Nucleus accumbens (tissue), 56 donors: ENCODE measurements at regions not wholly inside any gene's neighbourhood (a gene's known extent, or its start where the extent isn't known, plus 50 kb on each side); places are given as distances from the start of the nearest gene placed in this dataset.
"Not testable (repeated sequence)": the region's sequence is repeated elsewhere in the genome, so short reads cannot be mapped to it uniquely, and the experiment has no call there.

Source experiments
- DNase-seq, 56 donors: peaks; one replicate each; lab custom pipeline; 2025; lab: John Stamatoyannopoulos, UW

DNA sequence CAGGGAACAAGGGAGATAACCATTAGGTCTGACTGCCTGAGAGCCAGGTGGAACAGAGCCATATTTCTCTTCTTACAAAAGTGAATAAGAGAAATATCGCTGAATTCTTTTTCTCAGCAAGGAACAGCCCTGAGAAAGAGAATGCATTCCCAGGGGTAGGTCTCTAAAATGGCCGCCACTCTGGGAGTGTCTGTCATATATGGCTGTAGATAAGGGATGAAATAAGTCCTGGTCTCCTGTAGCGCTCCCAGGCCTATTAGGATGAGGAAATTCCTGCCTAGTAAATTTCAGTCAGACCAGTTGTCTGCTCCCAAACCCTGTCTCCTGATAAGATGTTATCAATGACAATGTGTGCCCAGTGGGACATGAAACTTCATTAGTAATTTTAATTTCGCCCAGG, 1236.4 kb upstream of the CNTN5 start:
- DNase-seq = not testable (repeated sequence)

DNA sequence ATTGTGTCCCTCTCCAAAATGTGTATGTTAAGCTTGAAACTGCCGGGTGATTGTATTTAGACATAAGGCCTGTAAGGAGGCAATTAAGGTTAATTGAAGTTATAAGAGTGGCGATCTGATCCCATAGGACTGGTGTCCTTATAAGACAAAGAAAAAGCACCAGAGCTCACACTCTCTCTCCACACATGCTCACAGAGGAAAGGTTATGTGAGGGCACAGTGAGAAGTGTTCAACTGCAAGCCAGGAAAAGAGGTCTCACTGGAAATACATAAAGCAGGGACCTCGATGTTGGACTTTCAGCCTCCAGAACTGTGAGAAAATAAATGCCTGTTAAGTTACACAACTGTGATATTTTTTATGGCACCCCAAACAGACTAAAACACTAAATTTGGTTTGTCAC, 1233.8 kb upstream of the CNTN5 start:
- DNase-seq = no peak

DNA sequence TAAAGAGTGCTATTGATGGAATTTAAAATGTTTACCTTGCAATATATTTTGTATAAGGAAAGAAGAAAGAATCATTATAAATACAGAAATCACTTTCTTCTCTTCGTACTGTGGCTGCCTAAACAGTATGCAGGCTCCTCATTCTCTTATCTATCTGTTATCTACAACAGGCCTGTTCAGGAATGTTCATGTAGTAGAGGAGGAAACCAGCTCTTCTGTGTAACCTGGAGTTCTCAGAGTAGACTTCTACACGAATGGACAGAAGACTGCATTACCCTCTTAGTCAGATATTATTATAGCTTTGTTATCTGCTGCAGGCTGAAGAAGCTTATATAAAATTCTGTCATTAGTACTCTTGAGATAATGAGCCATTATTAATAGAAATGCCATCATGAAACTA, 1225.9 kb upstream of the CNTN5 start:
- DNase-seq = no peak

DNA sequence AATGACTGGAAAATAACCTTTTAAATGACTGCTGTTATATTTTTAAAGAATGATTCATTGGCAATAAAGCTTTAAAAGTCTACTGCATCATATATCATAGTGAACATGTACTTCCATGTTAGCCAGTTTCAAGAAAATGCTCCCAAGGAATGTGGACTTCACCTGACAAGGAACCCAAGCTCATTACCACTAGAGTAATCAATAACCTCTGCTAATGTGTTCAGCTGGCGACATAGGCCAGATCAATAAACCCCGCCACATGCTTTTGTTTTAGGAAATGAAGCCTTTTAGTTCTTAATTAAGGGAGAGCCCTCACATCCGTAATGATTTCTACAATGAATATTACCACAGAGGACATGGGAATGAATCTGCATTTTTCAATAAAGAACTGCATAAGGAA, 1219.9 kb upstream of the CNTN5 start:
- DNase-seq = no peak

DNA sequence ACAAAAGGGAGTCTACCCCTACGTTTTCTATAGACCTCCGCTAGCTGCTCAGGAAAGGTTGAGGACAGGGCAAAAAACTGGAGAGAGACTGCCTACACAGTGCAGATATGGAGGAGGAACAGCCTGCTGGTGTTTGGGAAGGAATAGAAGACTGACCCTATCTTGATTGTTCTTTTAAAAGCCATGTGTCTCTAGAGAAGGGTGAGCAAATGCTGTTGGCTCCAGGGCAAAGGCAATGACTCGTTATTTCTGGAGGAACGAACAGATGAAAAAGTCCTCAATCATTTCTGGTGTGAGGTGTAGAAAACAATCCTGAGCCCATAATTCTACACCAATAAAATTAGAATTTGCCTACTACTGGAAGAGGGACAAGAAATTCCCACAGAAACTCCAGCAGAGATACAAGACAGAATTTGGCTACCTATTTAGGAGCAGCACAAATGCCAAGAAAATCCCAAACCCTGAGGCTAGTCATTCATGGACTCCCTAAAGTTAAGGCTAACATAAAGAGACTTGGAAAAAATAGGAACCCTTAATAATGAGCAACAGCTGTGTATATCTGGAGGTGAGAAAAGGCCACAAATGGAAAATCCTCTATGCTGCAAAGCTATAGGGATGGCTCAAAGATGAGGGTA, 1206.3 kb upstream of the CNTN5 start:
- DNase-seq = no peak

DNA sequence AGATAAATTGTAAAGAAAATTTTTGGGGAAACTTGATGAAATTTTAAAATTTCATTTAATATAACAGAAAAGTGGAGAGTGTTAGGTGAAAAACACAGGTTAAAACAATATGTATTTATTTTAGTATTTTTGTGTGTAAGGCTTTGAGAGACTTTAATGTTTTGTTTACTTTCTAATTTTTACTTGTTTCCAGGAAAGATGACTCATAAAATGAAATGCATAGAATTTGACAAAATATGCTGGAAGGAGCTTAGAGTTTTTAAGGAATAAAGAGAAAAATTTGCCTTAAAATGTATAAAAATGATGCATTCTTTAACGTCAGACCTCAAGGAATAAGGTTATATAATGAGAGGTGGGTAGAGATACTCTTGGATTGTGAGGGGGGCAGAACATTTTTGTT, 1205.1 kb upstream of the CNTN5 start:
- no peak for DNase-seq

DNA sequence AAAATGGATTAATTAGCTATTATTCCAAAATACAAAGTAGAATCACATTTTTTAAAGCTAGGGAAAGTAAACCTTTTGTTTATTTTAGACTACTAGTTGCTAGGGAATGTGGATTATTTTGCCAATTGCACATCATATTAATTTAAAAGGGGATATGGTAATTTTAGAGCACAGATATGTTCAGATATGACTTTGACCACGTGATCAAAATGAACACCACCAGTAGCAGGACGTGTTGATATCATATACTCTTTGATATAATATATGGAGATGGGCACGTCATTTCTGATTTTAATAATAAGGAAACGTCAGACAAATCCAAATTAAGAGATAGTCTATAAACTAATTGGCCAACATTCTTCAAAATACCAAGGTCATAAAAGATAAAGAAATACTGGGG, 1188.3 kb upstream of the CNTN5 start:
- no peak for DNase-seq

DNA sequence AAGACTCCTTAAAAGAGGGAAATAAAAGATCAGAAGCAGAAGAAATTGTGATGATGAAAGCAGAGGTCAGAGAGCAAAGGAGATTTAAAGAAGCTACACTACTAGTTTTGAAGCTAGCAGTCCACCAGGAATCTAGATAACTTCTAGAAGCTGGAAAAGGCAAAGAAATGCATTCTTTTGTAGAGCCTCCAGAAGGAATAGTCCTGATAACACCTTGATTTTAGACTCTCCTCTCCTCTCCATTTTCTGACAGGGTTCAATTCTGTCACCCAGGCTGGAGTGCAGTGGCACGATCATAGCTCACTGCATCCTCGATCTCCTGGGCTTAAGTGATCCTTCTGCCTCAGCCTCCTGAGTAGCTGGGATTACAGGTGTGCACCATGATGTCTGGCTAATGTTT, 1187.3 kb upstream of the CNTN5 start:
- no peak for DNase-seq

DNA sequence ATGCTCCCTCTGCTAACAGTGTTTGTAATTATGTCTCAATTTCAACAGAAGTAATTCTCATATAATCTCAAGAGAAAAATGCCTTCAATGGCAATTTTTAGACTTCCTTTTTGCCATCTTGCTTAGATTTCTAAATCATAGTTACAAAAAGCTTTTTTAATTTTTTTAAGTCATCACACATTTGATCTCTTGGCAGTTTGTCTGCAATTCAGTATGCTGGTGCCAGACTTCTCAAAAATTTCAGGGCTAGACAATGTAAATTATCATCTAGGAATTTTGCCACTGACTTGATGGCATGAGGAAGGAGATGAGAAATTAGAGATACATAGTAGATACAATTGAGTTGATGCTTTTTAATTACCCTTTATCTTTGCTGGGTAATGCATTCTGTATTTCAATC, 1176.7 kb upstream of the CNTN5 start:
- DNase-seq = no peak

DNA sequence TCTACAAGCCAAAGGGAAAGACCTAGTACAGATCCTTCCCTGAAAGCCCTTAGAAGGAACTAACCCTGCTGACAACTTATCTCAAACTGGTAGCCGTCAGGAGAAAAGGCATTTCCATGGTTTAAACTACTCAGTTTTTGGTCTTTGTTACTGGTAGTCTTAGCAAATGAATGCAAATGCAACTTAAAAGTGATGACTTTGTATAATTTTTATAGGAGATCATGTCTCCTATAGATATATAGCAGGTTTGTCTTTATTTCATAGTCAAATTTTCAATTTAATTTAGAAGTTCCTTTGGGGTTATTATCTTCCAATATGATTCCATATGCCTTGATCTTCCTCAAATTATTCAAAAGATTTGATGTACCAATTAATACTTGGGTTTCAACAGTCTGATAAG, 1173.0 kb upstream of the CNTN5 start:
- no peak for DNase-seq

DNA sequence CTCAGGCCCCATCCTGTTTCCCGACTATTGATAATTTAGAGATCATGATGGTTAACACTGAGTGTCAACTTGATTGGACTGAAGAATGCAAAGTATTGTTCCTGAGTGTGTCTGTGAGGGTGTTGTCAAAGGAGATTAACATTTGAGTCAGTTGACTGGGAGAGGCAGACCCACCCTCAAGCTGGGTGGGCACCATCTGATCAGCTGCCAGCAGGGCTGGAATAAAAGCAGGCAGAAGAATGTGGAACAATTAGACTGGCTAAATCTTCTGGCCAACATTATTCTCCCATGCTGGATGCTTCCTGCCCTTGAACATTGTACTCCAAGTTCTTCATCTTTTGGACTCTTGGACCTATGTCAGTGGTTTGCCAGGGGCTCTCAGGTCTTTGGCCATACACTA, 1170.0 kb upstream of the CNTN5 start:
- no peak for DNase-seq

DNA sequence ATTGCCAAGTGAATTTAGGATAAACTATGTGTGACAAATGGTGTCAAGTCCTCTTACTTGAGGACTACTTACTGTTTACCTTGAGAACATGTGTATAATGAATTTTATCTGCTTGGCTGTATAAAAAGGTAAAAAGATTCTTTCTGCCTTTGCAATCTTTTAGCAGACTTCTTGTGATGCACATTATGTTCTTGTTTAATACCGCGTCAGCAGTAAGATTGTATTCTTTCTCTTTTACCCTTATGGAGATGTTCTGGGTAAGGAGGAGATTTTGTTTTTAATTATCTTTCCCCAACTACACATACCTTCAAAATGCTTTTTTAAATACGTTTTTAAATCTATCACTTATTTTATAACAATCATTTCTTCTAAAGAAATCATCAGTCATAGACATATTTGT, 1166.4 kb upstream of the CNTN5 start:
- DNase-seq = no peak

DNA sequence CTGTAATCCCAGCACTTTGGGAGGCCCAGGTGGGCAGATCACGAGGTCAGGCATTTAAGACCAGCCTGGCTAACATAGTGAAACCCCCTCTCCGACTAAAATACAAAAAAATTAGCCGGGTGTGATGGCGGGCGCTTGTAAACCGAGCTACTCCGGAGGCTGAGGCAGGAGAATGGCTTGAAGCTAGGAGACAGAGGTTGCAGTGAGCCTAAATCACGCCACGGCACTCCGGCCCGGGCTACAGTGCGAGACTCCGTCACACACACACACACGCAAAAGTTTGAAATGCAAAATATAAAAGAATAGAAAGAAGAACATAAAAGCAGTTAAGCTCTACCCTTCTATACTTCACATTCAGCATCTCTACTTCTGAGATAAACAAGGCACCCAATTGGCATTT, 1165.9 kb upstream of the CNTN5 start:
- no peak for DNase-seq

DNA sequence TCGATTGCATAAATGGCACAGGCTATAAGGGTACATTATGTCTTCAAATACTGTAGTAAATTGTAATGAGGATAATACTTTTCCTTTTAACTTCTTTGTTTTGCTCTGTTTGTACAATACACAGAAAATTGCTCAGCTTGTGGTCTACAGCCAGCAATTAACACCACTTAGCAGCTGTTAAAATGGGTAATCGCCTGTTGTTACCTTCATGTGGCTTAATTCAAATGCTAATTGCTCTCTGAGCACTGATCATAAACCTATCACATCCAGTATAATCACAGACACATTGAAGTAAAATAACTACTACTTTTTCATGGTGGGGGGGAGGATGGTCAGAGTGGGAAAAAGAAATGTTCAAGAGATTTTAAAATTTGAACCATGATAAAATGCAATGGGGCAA, 1164.1 kb upstream of the CNTN5 start:
- DNase-seq = no peak

DNA sequence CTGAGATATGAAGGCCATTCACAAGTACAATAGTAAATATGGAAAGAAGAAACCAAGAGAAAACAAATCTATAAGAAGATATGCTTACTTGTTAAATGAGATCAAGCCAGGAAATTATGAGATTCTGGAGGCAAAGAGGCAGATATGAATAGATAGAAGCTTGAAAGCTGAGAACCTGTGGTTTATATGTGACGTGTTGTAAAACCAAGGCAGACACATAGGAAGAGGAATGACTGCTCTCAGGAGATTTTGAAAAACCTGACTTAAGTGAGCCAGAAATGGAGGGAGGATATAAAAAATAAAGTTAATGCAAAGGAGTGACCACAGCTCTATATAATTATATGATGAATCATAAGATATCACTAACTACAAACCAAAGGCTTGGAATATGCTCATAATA, 1160.5 kb upstream of the CNTN5 start:
- no peak for DNase-seq

DNA sequence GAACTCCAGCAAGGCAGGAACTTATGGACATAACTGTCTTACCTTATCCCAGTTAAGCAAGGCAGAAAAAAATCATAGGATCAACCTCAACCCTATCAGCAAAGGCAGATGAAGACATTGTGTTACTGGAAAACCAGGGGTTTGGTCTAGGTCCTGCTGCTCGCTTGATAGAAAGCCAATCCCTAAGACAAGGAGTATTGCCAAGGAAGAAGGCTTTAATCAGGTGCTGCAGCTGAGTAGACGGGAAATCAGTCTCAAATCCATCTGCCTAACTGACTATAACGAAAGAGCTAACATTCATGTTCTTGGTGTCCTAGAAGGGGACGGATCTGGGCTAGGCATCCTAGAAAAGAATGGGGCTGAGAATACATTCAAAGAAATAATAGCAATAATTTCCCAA, 1158.7 kb upstream of the CNTN5 start:
- no peak for DNase-seq

DNA sequence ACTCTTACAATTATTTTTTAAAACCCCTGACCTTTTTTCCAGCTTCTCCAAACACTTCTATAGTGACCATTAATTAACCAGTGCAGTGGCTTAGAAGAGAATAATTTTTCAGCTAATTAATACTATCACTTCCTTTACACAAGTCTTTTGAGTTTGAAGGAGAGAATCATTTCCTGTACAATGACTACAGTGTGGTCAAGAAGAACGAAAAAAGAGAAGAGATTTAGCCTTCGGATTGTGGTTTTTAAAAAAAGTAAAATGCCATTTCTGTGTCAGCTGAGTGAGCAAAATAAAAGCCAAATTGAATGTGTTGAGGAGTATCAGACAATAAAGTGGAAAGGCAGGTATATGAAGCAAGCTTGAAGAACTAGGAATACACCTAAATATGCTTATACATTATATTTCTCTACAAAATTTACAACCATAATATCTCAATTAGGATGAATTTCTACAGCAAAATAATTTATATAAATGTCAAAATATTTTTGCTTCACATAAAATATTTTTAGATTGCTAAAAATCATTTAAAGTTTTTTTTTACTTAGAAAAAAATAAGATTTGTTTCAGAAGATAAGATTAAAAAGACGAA, 1155.2 kb upstream of the CNTN5 start:
- DNase-seq = no peak

DNA sequence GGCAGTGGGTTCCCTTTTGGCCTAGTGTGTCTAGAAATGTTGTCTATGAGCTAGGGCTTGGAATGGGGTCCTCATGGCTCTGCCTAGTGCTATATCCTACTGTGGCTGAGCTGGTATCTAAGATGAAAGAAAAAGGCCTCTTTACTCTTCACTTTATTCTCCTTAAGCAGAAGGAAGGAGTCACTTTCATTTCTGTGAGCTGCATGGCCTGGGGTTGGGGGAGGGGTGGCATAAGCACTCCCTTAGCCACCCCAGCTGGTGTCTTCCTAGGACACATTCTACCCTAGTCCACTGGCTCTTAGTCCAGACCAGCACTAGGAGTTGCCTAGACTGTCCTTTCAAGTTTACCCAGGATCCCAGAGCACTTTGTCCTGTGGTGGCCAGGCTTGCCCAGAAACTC, 1148.9 kb upstream of the CNTN5 start:
- no peak for DNase-seq

DNA sequence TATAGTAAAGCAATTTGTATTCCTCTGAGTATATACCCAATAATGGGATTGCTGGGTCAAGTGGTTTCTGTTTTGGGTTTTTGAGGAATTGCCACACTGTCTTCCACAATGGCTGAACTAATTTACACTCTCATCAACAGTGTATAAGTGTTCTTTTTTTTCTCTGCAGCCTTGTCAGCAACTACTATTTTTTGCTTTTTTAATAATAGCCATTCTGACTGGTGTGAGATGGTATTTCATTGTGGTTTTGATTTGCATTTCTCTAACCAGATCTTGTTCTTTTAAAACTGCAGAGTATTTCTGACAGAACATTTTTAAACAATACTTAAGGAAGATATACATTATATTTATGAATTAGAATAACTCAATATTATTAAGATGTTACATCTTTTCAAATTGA, 1140.5 kb upstream of the CNTN5 start:
- no peak for DNase-seq

DNA sequence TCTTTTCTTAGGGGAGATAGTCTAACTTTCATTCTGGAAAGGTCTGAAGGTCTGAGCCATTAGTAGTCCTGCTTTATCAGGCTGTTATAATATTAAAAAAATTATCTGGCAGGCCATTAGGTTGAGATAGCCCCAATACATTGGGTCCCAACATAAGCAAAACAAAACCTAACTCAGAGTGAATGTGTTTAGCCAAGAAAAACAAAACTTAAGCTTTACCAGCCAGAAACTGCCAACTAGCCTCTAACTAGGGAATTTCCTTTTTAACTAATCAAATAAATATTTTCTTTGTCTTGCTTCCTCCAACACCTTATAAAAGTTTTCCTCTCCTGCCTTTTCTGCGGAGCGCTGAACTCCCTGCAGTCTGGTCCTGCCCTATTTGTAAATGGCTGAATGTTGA, 1137.7 kb upstream of the CNTN5 start:
- no peak for DNase-seq

DNA sequence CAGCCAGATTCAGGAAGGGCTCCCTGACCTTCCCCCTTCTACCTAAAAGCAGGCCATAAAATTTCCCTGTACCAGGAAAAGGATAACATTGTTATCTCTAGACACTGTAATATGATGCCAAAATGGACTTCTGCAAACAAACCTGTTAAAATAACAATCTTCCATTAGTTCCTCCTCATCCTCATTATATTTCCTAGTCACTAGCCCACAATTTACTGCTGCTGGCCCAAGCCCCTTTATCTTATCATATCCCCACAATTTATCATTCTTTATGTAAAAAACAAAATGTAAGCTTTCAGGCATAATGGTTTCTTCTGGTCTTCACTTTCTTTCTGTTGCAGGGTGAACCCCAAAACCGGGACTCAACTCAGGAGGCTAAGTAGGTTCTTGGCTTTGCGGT, 1132.1 kb upstream of the CNTN5 start:
- DNase-seq = no peak

DNA sequence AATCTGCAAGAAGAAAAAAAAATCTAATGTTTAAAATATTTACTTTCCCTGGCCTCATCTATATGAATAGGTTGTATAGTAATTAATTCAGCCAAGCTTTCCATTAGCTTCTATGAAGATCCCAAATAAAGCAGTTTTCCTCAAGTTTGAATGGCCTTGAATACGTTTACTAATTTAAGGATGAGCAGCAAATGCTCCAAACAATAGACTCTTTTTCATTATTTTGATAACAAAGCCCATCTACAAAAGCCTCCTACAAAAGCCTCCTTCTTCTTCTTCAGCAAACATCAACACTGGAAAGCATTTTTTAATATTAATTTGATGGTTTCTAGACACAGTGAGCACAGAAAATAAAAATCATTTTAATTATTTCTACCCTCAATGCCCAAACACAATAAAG, 1130.3 kb upstream of the CNTN5 start:
- no peak for DNase-seq

DNA sequence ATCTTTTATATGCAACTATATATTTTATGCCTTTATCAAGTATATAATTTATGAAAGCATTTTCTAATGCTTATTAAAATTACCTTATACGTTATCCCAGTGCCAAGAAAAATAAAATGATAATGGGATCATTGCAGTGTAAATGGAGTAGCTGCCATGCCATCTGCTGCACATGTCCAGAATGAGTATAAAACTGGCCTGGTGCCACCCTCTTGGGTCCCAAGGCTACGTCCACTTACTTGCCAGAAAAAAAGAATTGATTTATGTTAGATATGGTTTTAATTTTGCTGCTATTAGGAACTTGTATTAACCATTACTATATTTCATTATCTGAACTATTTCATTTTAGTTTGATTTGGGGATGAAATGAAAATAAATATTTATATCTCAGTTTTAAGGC, 1127.1 kb upstream of the CNTN5 start:
- no peak for DNase-seq
